Endodermal cell (in vitro differentiated cells): ENCODE measurements at regions not wholly inside any gene's neighbourhood (a gene's known extent, or its start where the extent isn't known, plus 50 kb on each side); places are given as distances from the start of the nearest gene placed in this dataset.
"Not testable (repeated sequence)": the region's sequence is repeated elsewhere in the genome, so short reads cannot be mapped to it uniquely, and the experiment has no call there.

Experiments
- DNase-seq: peaks from one replicate; pipeline ENCODE4 v3.0.0-alpha.2; 2017
- H3K27ac ChIP-seq: 2 replicates; pipeline ENCODE4 v1.5.1; 2013; ENCODE audit warnings: mild to moderate bottlenecking, low read depth, low read length, moderate library complexity
- H3K27me3 ChIP-seq: 2 replicates; pipeline ENCODE4 v1.6.1; 2013; ENCODE audit warnings: mild to moderate bottlenecking, low read length, moderate library complexity; ENCODE audit not compliant: insufficient read depth, control insufficient read depth, poor library complexity, severe bottlenecking
- H3K36me3 ChIP-seq: 2 replicates; pipeline ENCODE4 v1.7.0; 2013; ENCODE audit warnings: mild to moderate bottlenecking, low read length, moderate library complexity; ENCODE audit not compliant: control insufficient read depth, insufficient read depth
- H3K4me1 ChIP-seq: one replicate; pipeline ENCODE4 v1.7.0; 2013; ENCODE audit warnings: low read length; ENCODE audit not compliant: control insufficient read depth, insufficient read depth
- H3K4me3 ChIP-seq: 2 replicates; pipeline ENCODE4 v1.5.1; 2013; ENCODE audit warnings: mild to moderate bottlenecking, low read length, moderate library complexity
- H3K9ac ChIP-seq: 2 replicates; pipeline ENCODE4 v1.6.1; 2013; ENCODE audit warnings: mild to moderate bottlenecking, low read length, moderate library complexity; ENCODE audit not compliant: poor library complexity, severe bottlenecking; ENCODE audit errors: extremely low read depth
- H3K9me3 ChIP-seq: 2 replicates; pipeline ENCODE4 v1.6.1; 2013; ENCODE audit warnings: mild to moderate bottlenecking, low read length, moderate library complexity; ENCODE audit not compliant: control insufficient read depth
- H3K27ac Mint-ChIP-seq: 2 replicates; pipeline ENCODE4 v1.8.0; 2020; ENCODE audit warnings: mixed read lengths
- H3K27me3 Mint-ChIP-seq: 2 replicates; pipeline ENCODE4 v1.8.0; 2021; ENCODE audit warnings: mild to moderate bottlenecking, mixed read lengths; ENCODE audit not compliant: insufficient read depth
- H3K36me3 Mint-ChIP-seq: 2 replicates; pipeline ENCODE4 v1.8.0; 2020; ENCODE audit warnings: low read depth, mixed read lengths
- H3K4me1 Mint-ChIP-seq: 2 replicates; pipeline ENCODE4 v1.8.0; 2020; ENCODE audit warnings: mixed read lengths
- H3K4me3 Mint-ChIP-seq: 2 replicates; pipeline ENCODE4 v1.8.0; 2020; ENCODE audit warnings: mild to moderate bottlenecking, moderate library complexity, mixed read lengths
- H3K9me3 Mint-ChIP-seq: 2 replicates; pipeline ENCODE4 v1.8.0; 2020; ENCODE audit warnings: mild to moderate bottlenecking, mixed read lengths
- WGBS, 2 experiments: methylation state at CpG; one replicate each; pipeline versions ENCODE4 v1.1.5 to v1.1.7; 2013; ENCODE audit warnings: missing lambda C conversion rate in 2 of 2, mixed read lengths in 1 of 2; ENCODE audit not compliant: insufficient coverage in 1 of 2, insufficient read length in 1 of 2; 5-methylcytosine and 5-hydroxymethylcytosine counted together
- TF ChIP-seq, protein P1 (sequence below): fragments of 200-600 bp; sonication (generic); conservative IDR thresholded peaks from 2 replicates; pipeline ENCODE4 v1.5.0; 2021; ENCODE audit warnings: antibody characterized with exemption, mild to moderate bottlenecking

DNA sequence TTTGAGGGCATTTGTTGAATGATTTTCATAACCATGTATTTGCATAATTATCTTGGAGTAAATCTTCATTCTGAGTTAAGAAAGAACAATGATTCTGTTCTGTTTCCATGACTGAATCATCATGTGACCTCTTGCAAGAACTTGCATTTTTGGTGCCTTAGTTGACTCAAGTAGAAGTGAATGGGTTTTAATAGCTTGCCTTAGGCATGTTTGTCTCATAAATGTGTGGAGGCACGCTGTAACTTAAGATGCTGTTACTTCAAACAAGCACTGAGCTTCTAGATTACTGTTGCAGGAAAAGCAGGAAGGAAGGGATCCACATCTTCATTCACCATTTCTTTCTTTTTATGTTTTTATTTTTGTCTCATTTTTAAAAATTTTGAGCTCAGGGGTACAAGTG, 875.8 kb downstream of the PRIM2 start:
- H3K4me3 Mint-ChIP-seq, H3K27ac Mint-ChIP-seq, H3K27me3 Mint-ChIP-seq, H3K4me1 ChIP-seq, H3K36me3 Mint-ChIP-seq, H3K4me1 Mint-ChIP-seq, H3K36me3 ChIP-seq, H3K4me3 ChIP-seq, DNase-seq, H3K27ac ChIP-seq, H3K27me3 ChIP-seq, H3K9ac ChIP-seq: not testable (repeated sequence)
- peaks cover 78% of the 10 kb centered on the region for H3K9me3 Mint-ChIP-seq
- H3K9me3 ChIP-seq, result peaks cover 15% of the 10 kb centered on the region
- WGBS, 2 experiments, result 44 to 50% methylated on average over 1 of the region's 1 CpG

DNA sequence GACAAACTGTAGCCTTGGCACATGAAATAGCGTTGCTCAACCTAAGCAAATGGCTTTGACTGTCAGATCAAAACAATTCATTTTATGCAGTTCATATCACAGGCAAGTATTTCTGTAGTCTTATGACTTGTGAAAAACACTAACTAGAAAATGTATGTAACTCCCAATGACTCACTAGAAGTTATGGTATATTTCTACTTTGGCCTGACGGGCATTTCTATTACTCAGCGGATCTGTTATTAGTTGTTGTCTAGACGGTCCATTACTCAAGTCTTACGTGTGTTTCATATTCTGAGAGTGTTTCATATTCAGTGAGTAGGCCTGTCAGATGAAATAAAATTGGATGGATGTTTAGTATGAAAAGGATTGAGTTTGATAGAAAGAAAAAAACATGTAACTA, 880.9 kb downstream of the PRIM2 start:
- Histone ChIP-seq H3K36me3 (no peaks in the 10 kb centered on the region), H3K27me3 (no peaks in the 10 kb centered on the region), H3K4me1 (no peaks in the 10 kb centered on the region), H3K4me3 (no peak overlapping the region), H3K9ac (no peak overlapping the region), H3K27ac (no peak overlapping the region), H3K9me3 (peaks cover 12% of the 10 kb centered on the region)
- Mint-ChIP-seq H3K4me3 (no peak overlapping the region), H3K27me3 (no peaks in the 10 kb centered on the region), H3K36me3 (no peaks in the 10 kb centered on the region), H3K9me3 (peaks cover 64% of the 10 kb centered on the region), H3K27ac (no peak overlapping the region), H3K4me1 (no peaks in the 10 kb centered on the region)
- 61 to 65% methylated on average over 5 of the region's 5 CpGs for WGBS, 2 experiments
- DNase-seq, result no peak
- TF ChIP-seq, protein P1, sequence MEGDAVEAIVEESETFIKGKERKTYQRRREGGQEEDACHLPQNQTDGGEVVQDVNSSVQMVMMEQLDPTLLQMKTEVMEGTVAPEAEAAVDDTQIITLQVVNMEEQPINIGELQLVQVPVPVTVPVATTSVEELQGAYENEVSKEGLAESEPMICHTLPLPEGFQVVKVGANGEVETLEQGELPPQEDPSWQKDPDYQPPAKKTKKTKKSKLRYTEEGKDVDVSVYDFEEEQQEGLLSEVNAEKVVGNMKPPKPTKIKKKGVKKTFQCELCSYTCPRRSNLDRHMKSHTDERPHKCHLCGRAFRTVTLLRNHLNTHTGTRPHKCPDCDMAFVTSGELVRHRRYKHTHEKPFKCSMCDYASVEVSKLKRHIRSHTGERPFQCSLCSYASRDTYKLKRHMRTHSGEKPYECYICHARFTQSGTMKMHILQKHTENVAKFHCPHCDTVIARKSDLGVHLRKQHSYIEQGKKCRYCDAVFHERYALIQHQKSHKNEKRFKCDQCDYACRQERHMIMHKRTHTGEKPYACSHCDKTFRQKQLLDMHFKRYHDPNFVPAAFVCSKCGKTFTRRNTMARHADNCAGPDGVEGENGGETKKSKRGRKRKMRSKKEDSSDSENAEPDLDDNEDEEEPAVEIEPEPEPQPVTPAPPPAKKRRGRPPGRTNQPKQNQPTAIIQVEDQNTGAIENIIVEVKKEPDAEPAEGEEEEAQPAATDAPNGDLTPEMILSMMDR, result no peak

DNA sequence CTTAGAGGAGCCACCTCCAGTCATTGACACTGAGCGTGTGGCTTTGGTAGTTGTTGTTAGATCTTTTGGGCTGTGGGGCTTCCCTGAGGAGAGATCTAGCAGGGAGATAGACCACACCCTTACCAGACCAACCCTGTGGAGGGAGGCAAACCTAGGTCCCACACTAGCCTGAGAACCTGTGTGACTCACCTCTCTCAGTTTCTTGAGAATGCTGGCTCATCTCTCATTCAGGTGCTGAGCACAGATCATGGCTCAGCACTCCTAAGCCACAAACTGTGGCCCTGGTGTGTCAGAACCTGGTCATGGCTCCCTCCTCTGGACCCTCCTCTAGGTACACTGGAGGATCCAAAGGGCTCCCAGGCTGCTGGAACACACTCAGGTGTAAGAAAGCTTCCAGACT, 919.7 kb downstream of the PRIM2 start:
- not testable (repeated sequence) for H3K4me3 ChIP-seq, H3K4me3 Mint-ChIP-seq, H3K27ac Mint-ChIP-seq, H3K36me3 ChIP-seq, H3K27me3 ChIP-seq, H3K9ac ChIP-seq, H3K4me1 ChIP-seq, H3K27me3 Mint-ChIP-seq, H3K36me3 Mint-ChIP-seq, DNase-seq, H3K27ac ChIP-seq, H3K4me1 Mint-ChIP-seq
- H3K9me3 Mint-ChIP-seq, result peaks cover 90% of the 10 kb centered on the region
- WGBS, 2 experiments, result 60% methylated on average over 1 of the region's 1 CpG; no CpG with 5 or more reads in 1 of the 2 experiments
- peaks cover 73% of the 10 kb centered on the region for H3K9me3 ChIP-seq

DNA sequence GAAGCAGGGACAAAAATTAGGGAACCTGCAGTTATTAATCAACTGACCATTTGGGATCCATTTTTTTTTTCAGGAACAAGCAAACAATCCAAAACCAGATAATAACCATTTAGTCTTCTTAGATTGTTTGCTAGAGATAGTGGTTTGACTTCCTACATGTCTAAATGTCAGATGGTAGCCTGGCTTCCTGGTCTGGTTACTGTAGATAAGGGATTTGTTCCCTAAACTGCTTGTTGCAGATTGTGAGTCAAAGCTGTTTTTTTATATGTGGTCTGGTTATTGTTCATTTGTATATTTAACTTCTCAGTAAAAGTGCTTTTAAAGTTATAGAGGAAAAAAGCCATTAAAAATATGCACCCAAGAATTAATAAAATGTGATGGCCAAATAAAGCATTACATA, 921.0 kb downstream of the PRIM2 start:
- H3K27ac ChIP-seq, H3K4me3 ChIP-seq, H3K27me3 ChIP-seq, H3K36me3 ChIP-seq, DNase-seq, H3K4me3 Mint-ChIP-seq, H3K4me1 Mint-ChIP-seq, H3K4me1 ChIP-seq, H3K36me3 Mint-ChIP-seq, H3K27me3 Mint-ChIP-seq, H3K27ac Mint-ChIP-seq, H3K9ac ChIP-seq: not testable (repeated sequence)
- peaks cover 82% of the 10 kb centered on the region for H3K9me3 Mint-ChIP-seq
- H3K9me3 ChIP-seq, result peaks cover 75% of the 10 kb centered on the region

DNA sequence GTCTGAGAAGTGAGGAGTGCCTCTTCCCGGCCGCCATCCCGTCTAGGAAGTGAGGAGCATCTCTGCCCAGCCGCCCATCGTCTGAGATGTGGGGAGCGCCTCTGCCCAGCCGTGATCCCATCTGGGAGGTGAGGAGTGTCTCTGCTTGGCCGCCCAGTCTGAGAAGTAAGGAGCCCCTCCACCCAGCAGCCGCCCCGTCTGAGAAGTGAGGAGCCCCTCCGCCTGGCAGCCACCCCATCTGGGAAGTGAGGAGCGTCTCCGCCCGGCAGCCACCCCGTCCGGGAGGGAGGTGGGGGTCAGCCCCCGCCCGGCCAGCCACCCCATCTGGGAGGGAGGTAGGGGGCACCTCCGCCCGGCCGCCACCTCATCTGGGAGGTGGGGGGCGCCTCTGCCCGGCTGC, 940.2 kb downstream of the PRIM2 start:
- H3K4me1 ChIP-seq, H3K36me3 ChIP-seq, H3K27ac ChIP-seq, H3K4me3 ChIP-seq, H3K4me3 Mint-ChIP-seq, H3K27me3 Mint-ChIP-seq, H3K27ac Mint-ChIP-seq, DNase-seq, H3K27me3 ChIP-seq, H3K9ac ChIP-seq, H3K36me3 Mint-ChIP-seq, H3K4me1 Mint-ChIP-seq: not testable (repeated sequence)
- H3K9me3 Mint-ChIP-seq, result peaks cover 78% of the 10 kb centered on the region
- WGBS, 2 experiments, result 87 to 91% methylated on average over 6 to 22 of the region's 23 CpGs
- peaks cover 59% of the 10 kb centered on the region for H3K9me3 ChIP-seq
